Epithelial cell of proximal tubule (primary cell): ENCODE measurements at regions not wholly inside any gene's neighbourhood (a gene's known extent, or its start where the extent isn't known, plus 50 kb on each side); places are given as distances from the start of the nearest gene placed in this dataset.

ENCODE experiments used
- DNase-seq: peaks from one replicate; pipeline ENCODE4 v3.0.0-alpha.2; 2011; ENCODE audit warnings: low read depth
- H3K4me3 ChIP-seq: 2 replicates; pipeline ENCODE4 v1.5.1; 2011; ENCODE audit warnings: low read depth, mild to moderate bottlenecking, low read length
- TF ChIP-seq, protein P1 (sequence below): conservative IDR thresholded peaks from 2 replicates; pipeline ENCODE4 v1.5.1; 2012; ENCODE audit warnings: low read depth, mild to moderate bottlenecking, low read length

GRCh38 chr10:59575269-59575668 lies 134.4 kb downstream of the SLC16A9 start:
- H3K4me3 ChIP-seq: no peak overlapping the region
- no peak for DNase-seq
- TF ChIP-seq, protein P1, sequence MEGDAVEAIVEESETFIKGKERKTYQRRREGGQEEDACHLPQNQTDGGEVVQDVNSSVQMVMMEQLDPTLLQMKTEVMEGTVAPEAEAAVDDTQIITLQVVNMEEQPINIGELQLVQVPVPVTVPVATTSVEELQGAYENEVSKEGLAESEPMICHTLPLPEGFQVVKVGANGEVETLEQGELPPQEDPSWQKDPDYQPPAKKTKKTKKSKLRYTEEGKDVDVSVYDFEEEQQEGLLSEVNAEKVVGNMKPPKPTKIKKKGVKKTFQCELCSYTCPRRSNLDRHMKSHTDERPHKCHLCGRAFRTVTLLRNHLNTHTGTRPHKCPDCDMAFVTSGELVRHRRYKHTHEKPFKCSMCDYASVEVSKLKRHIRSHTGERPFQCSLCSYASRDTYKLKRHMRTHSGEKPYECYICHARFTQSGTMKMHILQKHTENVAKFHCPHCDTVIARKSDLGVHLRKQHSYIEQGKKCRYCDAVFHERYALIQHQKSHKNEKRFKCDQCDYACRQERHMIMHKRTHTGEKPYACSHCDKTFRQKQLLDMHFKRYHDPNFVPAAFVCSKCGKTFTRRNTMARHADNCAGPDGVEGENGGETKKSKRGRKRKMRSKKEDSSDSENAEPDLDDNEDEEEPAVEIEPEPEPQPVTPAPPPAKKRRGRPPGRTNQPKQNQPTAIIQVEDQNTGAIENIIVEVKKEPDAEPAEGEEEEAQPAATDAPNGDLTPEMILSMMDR: no peak

- TF ChIP-seq, protein P1: no peak
- no peak for DNase-seq
- no peak overlapping the region for H3K4me3 ChIP-seq
Measured at GRCh38 chr10:59563531-59563930, 146.1 kb downstream of the SLC16A9 start.

DNA sequence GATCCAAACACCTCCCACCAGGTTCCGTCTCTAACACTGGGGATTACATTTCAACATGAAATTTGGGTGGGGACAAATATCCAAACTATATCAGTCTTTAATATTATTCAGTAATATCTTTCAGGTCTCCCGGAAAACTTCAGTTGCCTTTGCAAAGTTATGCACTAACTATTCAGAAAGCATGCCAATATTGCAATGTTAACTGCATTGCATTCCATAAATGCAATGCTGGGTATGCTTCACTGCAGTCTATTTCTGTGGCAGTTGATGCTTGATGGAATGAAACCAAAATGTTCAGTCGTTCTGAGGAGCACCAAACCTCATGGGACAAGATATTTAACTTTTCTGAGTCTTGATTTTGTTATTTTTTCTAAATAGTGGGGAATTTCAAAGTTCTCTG lies 147.5 kb downstream of the SLC16A9 start:
- no peak overlapping the region for H3K4me3 ChIP-seq
- TF ChIP-seq, protein P1: no peak
- no peak for DNase-seq

DNA sequence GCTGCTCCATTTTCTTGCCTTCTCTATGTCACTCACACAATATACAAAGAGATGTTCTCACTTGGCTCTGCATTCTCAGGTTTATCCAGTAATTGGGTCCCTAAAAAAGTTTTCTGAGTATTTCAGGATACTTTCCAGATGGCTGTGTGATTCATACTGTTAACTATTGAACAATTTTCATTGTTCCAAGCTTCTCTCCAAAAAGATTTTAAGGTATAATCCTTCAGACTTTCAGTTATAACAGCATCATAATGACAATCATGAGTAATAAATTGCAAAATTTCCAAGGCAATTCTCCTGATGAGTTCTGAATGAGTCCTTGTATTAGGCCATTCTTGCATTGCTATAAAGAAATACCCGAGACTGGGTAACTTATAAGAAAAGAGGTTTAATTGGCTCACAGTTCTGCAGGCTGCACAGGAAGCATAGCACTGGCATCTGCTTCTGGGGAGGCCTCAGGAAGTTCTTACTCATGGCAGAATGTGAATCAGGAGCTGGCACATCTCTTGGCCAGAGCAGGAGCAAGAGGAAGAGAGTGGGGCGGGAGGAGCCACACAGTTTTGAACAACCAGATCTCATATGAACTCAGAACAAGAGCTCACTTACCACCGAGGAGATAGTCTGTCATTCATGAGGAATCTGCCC lies 148.1 kb downstream of the SLC16A9 start:
- TF ChIP-seq, protein P1: no peak
- H3K4me3 ChIP-seq: no peak overlapping the region
- no peak for DNase-seq

- DNase-seq: no peak
- H3K4me3 ChIP-seq: no peak overlapping the region
- TF ChIP-seq, protein P1: no peak
Measured at GRCh38 chr10:59560990-59561389, 148.7 kb downstream of the SLC16A9 start.

DNA sequence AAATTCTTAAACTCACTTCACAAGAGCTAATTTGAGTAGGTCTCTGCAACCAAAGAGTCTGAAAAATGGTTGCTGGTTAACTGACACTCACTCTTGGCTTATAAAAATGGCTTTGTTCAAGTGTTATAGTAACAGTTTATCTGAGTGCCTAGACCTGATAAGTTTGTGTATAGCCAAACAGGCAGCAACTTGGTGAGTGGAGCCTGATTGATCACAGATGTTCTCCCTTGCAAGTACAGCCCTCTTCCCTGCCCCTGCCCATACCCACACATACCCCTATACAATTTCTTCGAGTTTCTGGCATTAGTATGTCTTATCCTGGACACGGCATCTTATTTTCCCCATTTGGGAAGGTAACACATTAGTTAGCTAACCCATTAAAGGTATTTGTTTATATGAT lies 149.5 kb downstream of the SLC16A9 start:
- no peak overlapping the region for H3K4me3 ChIP-seq
- no peak for DNase-seq
- TF ChIP-seq, protein P1: no peak

GRCh38 chr10:59558066-59558465 lies 151.6 kb downstream of the SLC16A9 start:
- TF ChIP-seq, protein P1: no peak
- DNase-seq: no peak
- H3K4me3 ChIP-seq: no peak overlapping the region
